ENCODE measurements at regions not wholly inside any gene's neighbourhood (a gene's known extent, or its start where the extent isn't known, plus 50 kb on each side); places are given as distances from the start of the nearest gene placed in this dataset.

DNA sequence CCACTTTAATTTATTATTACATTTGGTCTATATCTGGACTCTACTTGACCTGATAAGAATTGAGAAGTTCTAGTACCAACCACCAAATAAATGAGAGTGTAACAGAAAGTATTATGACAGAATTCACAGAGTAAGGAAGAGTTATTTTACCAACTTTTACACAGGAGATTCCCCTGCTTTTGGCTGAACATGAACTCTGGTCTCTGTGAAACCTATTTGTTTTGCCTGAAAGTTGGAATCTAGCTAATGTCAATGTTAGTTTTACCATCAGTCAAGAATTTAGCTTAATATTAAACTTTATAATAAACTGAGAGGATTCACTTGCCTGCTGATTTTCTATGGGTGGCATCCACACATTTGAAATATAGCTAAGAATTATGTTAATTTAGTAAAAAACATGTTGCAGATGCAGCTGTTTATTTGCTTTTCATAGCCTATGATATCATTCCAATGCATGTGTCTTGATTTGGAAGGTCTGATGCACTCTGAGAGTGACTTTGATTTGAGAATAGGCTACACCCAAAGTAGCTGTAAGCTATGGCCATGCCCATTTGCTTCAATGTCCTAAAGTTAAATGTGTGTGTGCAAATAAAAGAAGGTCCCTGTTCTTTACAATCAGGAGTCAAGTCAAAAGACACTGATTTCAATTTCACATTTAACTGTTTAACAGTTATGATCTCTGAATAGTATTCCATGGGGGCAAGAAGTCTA is 150.9 kb upstream of the RASGEF1B start:
- TF ChIP-seq, protein P1, sequence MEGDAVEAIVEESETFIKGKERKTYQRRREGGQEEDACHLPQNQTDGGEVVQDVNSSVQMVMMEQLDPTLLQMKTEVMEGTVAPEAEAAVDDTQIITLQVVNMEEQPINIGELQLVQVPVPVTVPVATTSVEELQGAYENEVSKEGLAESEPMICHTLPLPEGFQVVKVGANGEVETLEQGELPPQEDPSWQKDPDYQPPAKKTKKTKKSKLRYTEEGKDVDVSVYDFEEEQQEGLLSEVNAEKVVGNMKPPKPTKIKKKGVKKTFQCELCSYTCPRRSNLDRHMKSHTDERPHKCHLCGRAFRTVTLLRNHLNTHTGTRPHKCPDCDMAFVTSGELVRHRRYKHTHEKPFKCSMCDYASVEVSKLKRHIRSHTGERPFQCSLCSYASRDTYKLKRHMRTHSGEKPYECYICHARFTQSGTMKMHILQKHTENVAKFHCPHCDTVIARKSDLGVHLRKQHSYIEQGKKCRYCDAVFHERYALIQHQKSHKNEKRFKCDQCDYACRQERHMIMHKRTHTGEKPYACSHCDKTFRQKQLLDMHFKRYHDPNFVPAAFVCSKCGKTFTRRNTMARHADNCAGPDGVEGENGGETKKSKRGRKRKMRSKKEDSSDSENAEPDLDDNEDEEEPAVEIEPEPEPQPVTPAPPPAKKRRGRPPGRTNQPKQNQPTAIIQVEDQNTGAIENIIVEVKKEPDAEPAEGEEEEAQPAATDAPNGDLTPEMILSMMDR (IDR thresholded peaks at IDR 0.05; ENCODE audit: unreplicated experiment), result no peak
- no peak for DNase-seq (ENCODE audit: unreplicated experiment)
- no peaks in the 10 kb centered on the region for H3K36me3 Mint-ChIP-seq (ENCODE audit: insufficient read depth, unreplicated experiment)
- peaks cover 11% of the 10 kb centered on the region for H3K4me1 Mint-ChIP-seq (ENCODE audit: insufficient read depth, unreplicated experiment)
- no peak overlapping the region for H3K4me3 Mint-ChIP-seq (ENCODE audit: unreplicated experiment)
- ChIA-PET POLR2A (interaction anchor here (0.7 to 4.6 kb wide), 3 partner anchors 11 to 169 kb away, joined by 4 to 62 read pairs (median 4); no protein-coding TSS in a partner anchor), CTCF (interaction anchor here (0.6 to 2.3 kb wide), 2 partner anchors 155 to 884 kb away, joined by 3 to 8 read pairs; no protein-coding TSS in a partner anchor)
- intact Hi-C loops (cut with micrococcal nuclease), result no loop called here
- no peaks in the 10 kb centered on the region for H3K27me3 Mint-ChIP-seq (ENCODE audit: insufficient read depth, unreplicated experiment)
- no peaks in the 10 kb centered on the region for H3K9me3 Mint-ChIP-seq (ENCODE audit: unreplicated experiment)
- no peak overlapping the region for H3K27ac Mint-ChIP-seq (ENCODE audit: low read depth, unreplicated experiment)
- BruUV-seq (replicated peaks), result no TSS peak

DNA sequence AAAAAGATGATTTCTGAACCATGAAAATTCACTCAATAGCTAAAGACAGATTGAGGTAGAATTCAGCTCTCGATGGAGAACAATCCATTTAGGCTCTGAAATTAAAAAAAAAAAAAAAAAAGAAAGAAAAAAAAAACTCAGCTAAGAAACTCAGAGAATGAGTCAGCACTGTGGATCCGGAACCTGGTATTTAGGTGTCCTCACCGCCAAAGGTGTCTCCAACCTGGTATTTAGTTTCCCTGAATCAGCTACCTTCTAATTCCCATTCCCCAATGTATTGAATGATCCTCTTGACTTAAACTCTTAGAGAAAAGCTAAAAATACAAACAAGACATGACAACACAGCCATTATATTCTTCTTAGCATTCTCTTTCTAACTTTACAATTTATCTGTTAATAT is 150.3 kb upstream of the RASGEF1B start:
- no TSS peak for BruUV-seq (replicated peaks)
- Mint-ChIP-seq H3K27me3 (ENCODE audit: insufficient read depth, unreplicated experiment) (no peaks in the 10 kb centered on the region), H3K4me3 (ENCODE audit: unreplicated experiment) (no peak overlapping the region), H3K27ac (ENCODE audit: low read depth, unreplicated experiment) (no peak overlapping the region), H3K4me1 (ENCODE audit: insufficient read depth, unreplicated experiment) (peaks cover 11% of the 10 kb centered on the region), H3K9me3 (ENCODE audit: unreplicated experiment) (no peaks in the 10 kb centered on the region), H3K36me3 (ENCODE audit: insufficient read depth, unreplicated experiment) (no peaks in the 10 kb centered on the region)
- peak; percentile 17 for DNase-seq (ENCODE audit: unreplicated experiment)
- TF ChIP-seq, protein P1 (IDR thresholded peaks at IDR 0.05; ENCODE audit: unreplicated experiment), result no peak
- intact Hi-C loops (cut with micrococcal nuclease), result no loop called here
- POLR2A ChIA-PET, result interaction anchor here (0.7 to 4.6 kb wide), 4 partner anchors 11 to 168 kb away, joined by 4 to 62 read pairs (median 4); partner anchors contain the start of gene RASGEF1B
- CTCF ChIA-PET, result interaction anchor here (0.6 to 2.3 kb wide), 3 partner anchors 14 to 155 kb away, joined by 3 to 8 read pairs (median 3); no protein-coding TSS in a partner anchor

DNA sequence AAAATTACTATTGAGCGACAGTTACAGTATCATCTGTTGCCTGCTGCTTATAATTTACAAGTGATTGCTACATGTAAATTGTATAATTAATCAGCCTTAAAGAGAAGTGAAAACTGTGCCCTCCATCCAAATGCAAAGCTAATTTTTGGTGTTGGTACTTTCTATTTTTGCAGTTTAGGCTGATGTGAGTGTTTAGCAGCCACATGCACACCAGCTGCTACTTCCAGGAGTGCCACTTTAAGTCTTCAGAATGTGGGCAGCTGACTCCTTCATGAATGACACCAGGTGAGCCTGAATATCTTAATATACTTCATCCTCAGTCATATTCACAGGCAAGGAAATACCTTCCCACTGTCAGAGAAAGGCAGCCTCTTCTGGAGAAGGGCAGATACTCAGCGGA is 149.8 kb upstream of the RASGEF1B start:
- TF ChIP-seq, protein P1 (IDR thresholded peaks at IDR 0.05; ENCODE audit: unreplicated experiment), result no peak
- no peaks in the 10 kb centered on the region for H3K27me3 Mint-ChIP-seq (ENCODE audit: insufficient read depth, unreplicated experiment)
- CTCF ChIA-PET, result interaction anchor here (0.6 to 2.3 kb wide), 3 partner anchors 13 to 154 kb away, joined by 3 to 8 read pairs (median 3); no protein-coding TSS in a partner anchor
- H3K4me3 Mint-ChIP-seq (ENCODE audit: unreplicated experiment), result no peak overlapping the region
- H3K36me3 Mint-ChIP-seq (ENCODE audit: insufficient read depth, unreplicated experiment), result no peaks in the 10 kb centered on the region
- no TSS peak for BruUV-seq (replicated peaks)
- H3K9me3 Mint-ChIP-seq (ENCODE audit: unreplicated experiment), result no peaks in the 10 kb centered on the region
- H3K4me1 Mint-ChIP-seq (ENCODE audit: insufficient read depth, unreplicated experiment), result peaks cover 11% of the 10 kb centered on the region
- H3K27ac Mint-ChIP-seq (ENCODE audit: low read depth, unreplicated experiment), result no peak overlapping the region
- POLR2A ChIA-PET, result interaction anchor here (0.8 to 4.6 kb wide), 4 partner anchors 12 to 151 kb away, joined by 4 to 62 read pairs (median 16); partner anchors contain the start of gene RASGEF1B
- intact Hi-C loops (cut with micrococcal nuclease), result no loop called here
- no peak for DNase-seq (ENCODE audit: unreplicated experiment)

DNA sequence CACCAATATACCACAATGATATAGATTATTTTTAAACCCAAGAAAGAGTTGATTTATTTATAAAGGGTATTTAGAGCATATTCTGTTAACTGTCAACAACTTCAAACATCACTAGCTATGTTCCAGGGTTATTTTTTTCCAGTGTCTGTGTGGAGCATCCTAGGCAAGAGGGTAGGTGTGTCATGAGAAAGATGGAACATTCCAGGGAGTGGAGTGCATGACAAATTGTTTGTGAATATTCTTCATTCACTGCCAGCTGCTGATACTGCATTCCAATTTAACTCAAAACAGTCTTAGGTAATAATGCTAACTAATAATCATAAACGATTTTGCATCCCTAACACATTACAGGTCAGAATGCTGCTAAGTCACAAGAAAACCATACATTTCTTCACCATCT is 148.7 kb upstream of the RASGEF1B start:
- intact Hi-C loops (cut with micrococcal nuclease), result loop anchor here (1.0 kb wide), 1 partner anchor 12 kb away; no protein-coding TSS in a partner anchor
- no peak for DNase-seq (ENCODE audit: unreplicated experiment)

More for the DNA sequence above, 148.7 kb upstream of the RASGEF1B start:
- CTCF ChIA-PET, result interaction anchor here (0.6 to 2.3 kb wide), 5 partner anchors 92 to 166 kb away, joined by 3 to 8 read pairs (median 3); no protein-coding TSS in a partner anchor
- H3K36me3 Mint-ChIP-seq (ENCODE audit: insufficient read depth, unreplicated experiment), result no peaks in the 10 kb centered on the region
- H3K9me3 Mint-ChIP-seq (ENCODE audit: unreplicated experiment), result no peaks in the 10 kb centered on the region
- no peak overlapping the region for H3K4me3 Mint-ChIP-seq (ENCODE audit: unreplicated experiment)
- POLR2A ChIA-PET, result interaction anchor here (0.6 to 4.6 kb wide), 12 partner anchors 13 to 750 kb away, joined by 3 to 62 read pairs (median 4); partner anchors contain the start of gene RASGEF1B
- H3K4me1 Mint-ChIP-seq (ENCODE audit: insufficient read depth, unreplicated experiment), result peaks cover 11% of the 10 kb centered on the region
- no TSS peak for BruUV-seq (replicated peaks)
- peak overlapping the region; percentile 61 for H3K27ac Mint-ChIP-seq (ENCODE audit: low read depth, unreplicated experiment)
- H3K27me3 Mint-ChIP-seq (ENCODE audit: insufficient read depth, unreplicated experiment), result no peaks in the 10 kb centered on the region
- TF ChIP-seq, protein P1 (IDR thresholded peaks at IDR 0.05; ENCODE audit: unreplicated experiment), result no peak
